DOHH2 (cell line): ENCODE measurements at regions not wholly inside any gene's neighbourhood (a gene's known extent, or its start where the extent isn't known, plus 50 kb on each side); places are given as distances from the start of the nearest gene placed in this dataset.
"Not testable (repeated sequence)": the region's sequence is repeated elsewhere in the genome, so short reads cannot be mapped to it uniquely, and the experiment has no call there.

ENCODE experiments used
- H3F3A ChIP-seq: fragments of 200-600 bp; sonication (generic), shearing (Covaris generic); 2 replicates; pipeline ENCODE4 v1.6.0; 2016; ENCODE audit warnings: antibody characterized with exemption, mild to moderate bottlenecking; ENCODE audit not compliant: control insufficient read depth, insufficient read depth
- H3K27ac ChIP-seq: fragments of 200-600 bp; sonication (generic); 2 replicates; pipeline ENCODE4 v1.5.1; 2014; ENCODE audit warnings: low read depth, mild to moderate bottlenecking, low read length, moderate library complexity
- H3K27me3 ChIP-seq: fragments of 200-600 bp; sonication (generic); 2 replicates; pipeline ENCODE4 v1.6.1; 2014; ENCODE audit warnings: mild to moderate bottlenecking, low read length, mixed read lengths; ENCODE audit not compliant: control insufficient read depth
- H3K36me3 ChIP-seq: fragments of 200-600 bp; sonication (generic); 2 replicates; pipeline ENCODE4 v1.6.1; 2014; ENCODE audit warnings: mild to moderate bottlenecking, low read length, moderate library complexity, mixed read lengths; ENCODE audit not compliant: control insufficient read depth
- H3K4me1 ChIP-seq: fragments of 200-600 bp; sonication (generic); 2 replicates; pipeline ENCODE4 v1.6.1; 2014; ENCODE audit warnings: mild to moderate bottlenecking, low read length, mixed read lengths; ENCODE audit not compliant: control insufficient read depth
- H3K4me2 ChIP-seq: fragments of 200-600 bp; sonication (generic); 2 replicates; pipeline ENCODE4 v1.6.0; 2014; ENCODE audit warnings: mild to moderate bottlenecking, low read length, moderate library complexity
- H3K4me3 ChIP-seq: fragments of 200-600 bp; sonication (generic); 2 replicates; pipeline ENCODE4 v1.5.1; 2014; ENCODE audit warnings: mild to moderate bottlenecking, low read length, mixed read lengths
- H3K79me2 ChIP-seq: fragments of 200-600 bp; sonication (generic); 2 replicates; pipeline ENCODE4 v1.6.1; 2014; ENCODE audit warnings: mild to moderate bottlenecking, low read length, mixed read lengths; ENCODE audit not compliant: control insufficient read depth
- H3K9me2 ChIP-seq: fragments of 200-600 bp; sonication (generic); replicated peaks from 2 replicates; pipeline ENCODE4 v1.6.1; 2014; ENCODE audit warnings: mild to moderate bottlenecking, low read length, mixed read lengths; ENCODE audit not compliant: control insufficient read depth
- H3K9me3 ChIP-seq: fragments of 200-600 bp; sonication (generic); 2 replicates; pipeline ENCODE4 v1.6.1; 2014; ENCODE audit warnings: antibody characterized with exemption, low read length, mixed read lengths; ENCODE audit not compliant: control insufficient read depth, insufficient read depth
- H4K20me1 ChIP-seq: fragments of 200-600 bp; sonication (generic); 2 replicates; pipeline ENCODE4 v1.6.0; 2014; ENCODE audit warnings: low read depth, mild to moderate bottlenecking, antibody characterized with exemption, low read length, moderate library complexity; ENCODE audit not compliant: control insufficient read depth, insufficient read depth
- CTCF ChIP-seq: fragments of 200-600 bp; sonication (generic); IDR thresholded peaks from one replicate; pipeline ENCODE4 v1.5.1; 2014; ENCODE audit warnings: antibody characterized with exemption, mild to moderate bottlenecking, low read depth, low read length; ENCODE audit not compliant: poor library complexity, severe bottlenecking
- EZH2phosphoT487 ChIP-seq: fragments of 200-600 bp; sonication (generic); IDR thresholded peaks from 2 replicates; pipeline ENCODE4 v1.6.1; 2017; ENCODE audit warnings: borderline replicate concordance, mild to moderate bottlenecking, antibody characterized with exemption, low read length, moderate library complexity, mixed read lengths

- H3K9me3 ChIP-seq, result no peaks in the 10 kb centered on the region
- H3K4me1 ChIP-seq, result peaks cover 42% of the 10 kb centered on the region
- TF ChIP-seq CTCF (no peak), EZH2phosphoT487 (no peak)
- no peaks in the 10 kb centered on the region for H3K79me2 ChIP-seq
- no peak overlapping the region for H3K4me3 ChIP-seq
- no peaks in the 10 kb centered on the region for H3F3A ChIP-seq
- no peak overlapping the region for H3K27ac ChIP-seq
- no peaks in the 10 kb centered on the region for H4K20me1 ChIP-seq
- H3K4me2 ChIP-seq, result no peak overlapping the region
- H3K36me3 ChIP-seq, result no peaks in the 10 kb centered on the region
- no peaks in the 10 kb centered on the region for H3K27me3 ChIP-seq
- no peaks in the 10 kb centered on the region for H3K9me2 ChIP-seq
Observed at GRCh38 chr7:66460921-66461361, 167.7 kb upstream of the KCTD7 start.

- H3F3A ChIP-seq, H3K27me3 ChIP-seq, H3K4me3 ChIP-seq, H3K9me3 ChIP-seq, H3K36me3 ChIP-seq, H3K27ac ChIP-seq, H3K9me2 ChIP-seq, H3K79me2 ChIP-seq, H4K20me1 ChIP-seq, H3K4me2 ChIP-seq: not testable (repeated sequence)
- H3K4me1 ChIP-seq, result peaks cover 41% of the 10 kb centered on the region
Observed at GRCh38 chr7:66461397-66461796, 167.3 kb upstream of the KCTD7 start.

DNA sequence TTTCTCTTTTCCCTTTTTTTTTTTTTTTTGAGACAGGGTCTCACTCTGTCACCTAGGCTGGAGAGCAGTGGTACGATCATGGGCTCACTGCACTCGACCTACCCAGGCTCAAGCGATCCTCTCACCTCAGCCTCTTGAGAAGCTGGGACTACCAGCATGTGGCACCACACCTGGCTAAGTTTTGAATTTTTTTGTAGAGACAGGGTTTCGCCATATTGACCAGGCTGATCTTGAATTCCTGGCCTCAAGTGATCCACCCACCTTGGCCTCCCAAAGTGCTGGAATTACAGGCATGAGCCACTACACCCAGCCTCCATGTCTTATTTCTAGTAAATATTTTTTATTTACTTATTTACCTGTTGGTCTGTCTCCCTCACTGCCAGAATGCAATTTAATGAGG, 165.8 kb upstream of the KCTD7 start:
- H4K20me1 ChIP-seq, H3K27ac ChIP-seq, H3K79me2 ChIP-seq, H3K36me3 ChIP-seq, H3K9me2 ChIP-seq, H3F3A ChIP-seq, H3K4me2 ChIP-seq, H3K9me3 ChIP-seq, H3K4me3 ChIP-seq, H3K27me3 ChIP-seq: not testable (repeated sequence)
- H3K4me1 ChIP-seq, result peaks cover 31% of the 10 kb centered on the region

GRCh38 chr7:66464059-66464458, 164.6 kb upstream of the KCTD7 start:
- Histone ChIP-seq H3K27me3 (no peaks in the 10 kb centered on the region), H3K9me3 (no peaks in the 10 kb centered on the region), H3K4me3 (no peak overlapping the region), H3K27ac (no peak overlapping the region), H3K79me2 (no peaks in the 10 kb centered on the region), H3K36me3 (no peaks in the 10 kb centered on the region), H3K4me1 (peaks cover 20% of the 10 kb centered on the region), H4K20me1 (no peaks in the 10 kb centered on the region), H3K4me2 (no peak overlapping the region; the same call in 1 of the 2 replicates), H3F3A (no peaks in the 10 kb centered on the region), H3K9me2 (no peaks in the 10 kb centered on the region)
- TF ChIP-seq EZH2phosphoT487 (no peak), CTCF (no peak)
